HG03060 (cell line): ENCODE measurements at regions not wholly inside any gene's neighbourhood (a gene's known extent, or its start where the extent isn't known, plus 50 kb on each side); places are given as distances from the start of the nearest gene placed in this dataset.
"Not testable (repeated sequence)": the region's sequence is repeated elsewhere in the genome, so short reads cannot be mapped to it uniquely, and the experiment has no call there.

Experiments used
- ATAC-seq: cut with Tn5 transposase; IDR thresholded peaks from one replicate; pipeline ENCODE4 v1.9.1; 2021; ENCODE audit warnings: low read depth, moderate number of reproducible peaks; ENCODE audit not compliant: unreplicated experiment

DNA sequence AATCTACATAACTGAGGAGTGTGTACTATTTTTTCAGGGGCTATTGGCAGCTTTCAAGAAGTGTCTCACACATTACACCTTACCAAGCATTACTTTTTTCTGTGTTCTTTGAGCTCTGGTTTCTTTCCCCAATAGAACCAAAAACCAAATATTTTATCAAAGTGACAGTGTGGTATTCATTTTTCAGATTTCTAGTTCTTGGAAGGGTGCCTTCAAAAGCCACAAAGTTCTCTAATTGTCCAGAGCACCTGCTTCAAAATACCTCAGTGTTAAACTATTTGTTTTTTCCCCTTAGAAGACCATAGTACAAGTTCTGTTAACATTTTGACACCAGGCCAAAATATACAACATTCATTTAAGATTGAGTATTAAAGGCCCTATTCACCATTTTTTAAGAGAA lies 515.7 kb downstream of the ETNK1 start:
- ATAC-seq: no peak

DNA sequence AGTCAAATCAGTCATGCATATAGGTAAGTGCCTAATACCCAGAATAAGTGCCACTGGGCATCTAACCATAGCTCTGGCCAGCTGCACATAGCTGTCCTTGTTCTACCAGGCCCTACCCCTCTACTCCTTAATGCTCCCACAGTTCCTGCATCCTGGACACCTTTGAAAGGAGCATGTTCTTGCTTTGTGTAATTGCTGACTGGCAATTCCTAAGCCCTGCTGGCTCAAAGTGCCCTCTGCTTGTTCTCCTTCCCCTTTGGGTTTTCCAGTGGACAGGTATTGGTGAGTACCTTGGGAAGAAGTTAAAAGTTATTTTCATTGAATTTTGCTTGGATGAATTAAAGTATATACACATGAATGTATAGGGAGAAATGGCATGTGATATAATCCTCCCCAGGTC lies 516.4 kb downstream of the ETNK1 start:
- no peak for ATAC-seq

DNA sequence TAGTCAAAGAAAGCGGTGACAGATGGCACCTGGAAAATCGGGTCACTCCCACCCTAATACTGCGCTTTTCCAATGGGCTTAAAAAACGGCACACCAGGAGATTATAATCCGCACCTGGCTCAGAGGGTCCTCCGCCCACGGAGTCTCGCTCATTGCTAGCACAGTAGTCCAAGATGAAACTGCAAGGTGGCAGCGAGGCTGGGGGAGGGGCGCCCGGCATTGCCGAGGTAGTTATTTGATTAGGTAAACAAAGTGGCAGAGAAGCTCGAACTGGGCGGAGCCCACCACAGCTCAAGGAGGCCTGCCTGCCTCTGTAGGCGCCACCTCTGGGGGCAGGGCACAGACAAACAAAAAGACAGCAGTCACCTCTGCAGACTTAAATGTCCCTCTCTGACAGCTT lies 521.1 kb downstream of the ETNK1 start:
- ATAC-seq: not testable (repeated sequence)

DNA sequence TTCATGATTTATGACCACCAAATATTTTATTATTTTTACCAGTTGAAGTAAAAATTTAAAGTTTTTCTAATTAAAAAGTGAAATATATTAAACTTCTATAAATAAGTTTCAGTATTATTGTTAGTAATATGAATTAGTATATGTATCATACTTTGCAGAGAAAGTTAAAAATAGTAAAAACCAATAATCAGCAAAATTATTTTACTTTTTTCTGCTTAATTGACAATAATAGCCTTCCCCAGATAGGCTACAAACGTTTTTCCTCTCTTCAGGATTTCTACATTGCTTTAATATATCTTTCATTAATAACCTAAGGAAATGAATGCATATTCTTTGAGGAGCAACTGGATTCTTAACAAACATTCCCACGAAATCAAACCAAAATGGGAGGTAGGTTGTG lies 543.5 kb downstream of the ETNK1 start:
- no peak for ATAC-seq

DNA sequence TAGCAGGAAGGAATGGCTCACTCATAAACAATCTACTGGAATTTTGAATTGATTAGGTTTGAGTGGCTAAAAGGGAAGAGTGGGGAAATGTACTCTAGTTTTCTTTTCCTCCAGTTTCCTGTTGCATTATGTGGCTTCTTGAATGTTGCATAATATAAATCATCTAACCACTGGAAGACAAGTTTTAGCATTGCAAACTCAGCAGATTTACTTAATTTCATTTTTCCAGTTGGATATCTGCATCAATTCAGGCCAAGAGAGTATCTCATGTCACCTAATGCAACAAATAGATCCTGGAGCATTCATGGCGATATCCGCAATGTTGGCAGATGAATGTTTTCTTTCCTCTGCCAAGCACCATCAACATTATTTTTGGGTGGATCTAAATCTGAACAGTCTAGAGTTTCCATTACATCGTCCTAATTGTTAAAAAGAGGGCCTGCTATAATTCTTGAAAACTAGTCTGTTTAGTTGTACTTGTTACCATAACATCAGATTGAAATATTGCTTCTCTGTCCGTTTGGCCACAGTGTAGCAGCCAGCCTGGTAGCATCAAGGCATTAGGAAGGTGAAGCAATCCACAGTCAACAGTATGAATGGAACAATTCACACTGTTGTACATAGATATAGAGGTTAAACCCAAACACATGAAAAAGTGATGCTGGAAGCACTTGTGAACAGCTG lies 544.2 kb downstream of the ETNK1 start:
- no peak for ATAC-seq

DNA sequence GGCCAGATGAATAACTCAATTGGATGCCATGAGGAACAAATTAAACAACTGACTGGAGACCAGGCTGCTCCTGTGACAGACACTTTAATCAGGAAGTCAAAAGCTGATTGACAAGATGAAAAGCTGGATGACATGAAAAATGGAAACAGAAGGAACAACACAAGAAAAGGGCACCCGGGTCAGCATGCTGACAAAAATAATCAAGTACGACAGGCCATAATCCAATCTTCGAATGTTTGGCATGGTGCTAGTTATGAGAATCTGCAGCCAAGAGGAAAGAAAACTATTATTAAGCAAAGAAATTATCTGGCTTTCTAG lies 544.7 kb downstream of the ETNK1 start:
- no peak for ATAC-seq

DNA sequence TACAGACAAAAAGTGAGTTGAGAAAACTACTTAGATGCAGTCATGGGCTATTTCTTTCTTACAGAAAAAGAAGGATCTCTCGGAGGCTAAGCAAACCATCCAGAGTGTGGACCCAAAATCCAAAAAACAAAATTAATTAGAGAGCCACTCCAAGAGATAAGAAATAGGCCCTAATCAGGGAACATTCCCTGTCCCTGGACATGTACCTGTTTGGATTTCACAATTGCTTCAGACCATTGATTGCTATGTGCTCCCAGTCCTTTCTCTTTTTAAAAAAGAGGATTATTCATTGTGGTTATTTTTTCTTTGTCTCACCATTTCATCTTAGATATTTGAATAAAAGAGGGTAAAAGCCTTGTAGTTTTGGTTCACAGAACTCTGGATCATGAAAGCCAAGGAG lies 549.9 kb downstream of the ETNK1 start:
- ATAC-seq: no peak

DNA sequence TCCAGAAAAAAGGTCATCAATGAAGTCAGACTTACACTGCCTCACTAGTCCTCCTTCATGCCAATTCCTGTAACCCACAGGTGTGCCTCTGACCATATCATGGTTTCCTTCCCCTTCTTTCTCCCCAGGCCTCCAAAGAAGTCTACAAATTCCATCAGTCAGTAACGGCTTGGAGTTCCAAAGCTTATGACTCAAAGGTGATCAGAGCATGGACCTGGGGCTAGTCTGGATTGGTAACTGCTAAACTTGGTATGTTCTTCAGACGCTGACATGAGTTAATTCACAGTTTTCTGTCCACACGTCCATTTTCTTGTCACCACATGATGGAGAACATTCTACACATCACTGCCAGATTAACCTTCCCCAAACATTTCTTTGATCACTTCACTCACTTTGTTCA lies 560.4 kb downstream of the ETNK1 start:
- ATAC-seq: no peak

DNA sequence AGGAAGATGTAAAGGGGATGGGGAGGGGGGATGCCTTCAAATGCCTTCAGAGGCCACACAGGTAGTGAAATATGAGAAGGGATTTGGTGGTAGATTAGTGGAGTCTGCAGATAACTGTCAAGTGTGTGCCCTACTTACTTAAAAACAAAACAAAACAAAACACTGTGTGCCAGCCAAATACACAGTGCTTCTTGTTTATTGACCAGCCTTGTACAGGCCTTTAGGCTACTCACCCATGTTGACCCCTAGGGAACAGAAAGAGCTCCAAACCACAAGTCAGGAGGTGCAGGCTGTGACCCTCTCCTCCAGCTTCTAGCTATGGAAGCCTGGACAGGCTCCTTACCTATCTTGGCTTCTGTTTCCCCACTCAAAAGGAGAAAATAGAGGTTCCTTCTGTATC lies 562.0 kb downstream of the ETNK1 start:
- ATAC-seq: no peak

DNA sequence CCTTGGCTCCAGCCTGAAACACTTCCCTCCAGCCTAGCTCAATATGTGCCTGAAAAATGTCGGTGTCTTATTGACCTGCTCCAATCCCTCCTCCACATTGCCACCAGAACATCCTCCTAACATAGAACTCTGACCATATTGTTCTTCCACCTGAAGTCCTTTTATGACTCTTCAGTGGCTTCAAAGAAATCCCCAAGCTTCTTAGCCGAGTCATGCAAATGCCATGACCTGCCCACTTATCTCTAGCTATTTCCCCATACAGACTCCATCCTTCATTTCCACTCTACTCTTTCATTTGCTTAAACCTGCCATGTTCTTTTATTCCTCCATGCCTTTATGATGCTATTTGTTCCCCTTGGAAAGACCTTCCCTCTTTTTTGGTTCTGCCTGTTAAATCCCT lies 568.6 kb downstream of the ETNK1 start:
- no peak for ATAC-seq

DNA sequence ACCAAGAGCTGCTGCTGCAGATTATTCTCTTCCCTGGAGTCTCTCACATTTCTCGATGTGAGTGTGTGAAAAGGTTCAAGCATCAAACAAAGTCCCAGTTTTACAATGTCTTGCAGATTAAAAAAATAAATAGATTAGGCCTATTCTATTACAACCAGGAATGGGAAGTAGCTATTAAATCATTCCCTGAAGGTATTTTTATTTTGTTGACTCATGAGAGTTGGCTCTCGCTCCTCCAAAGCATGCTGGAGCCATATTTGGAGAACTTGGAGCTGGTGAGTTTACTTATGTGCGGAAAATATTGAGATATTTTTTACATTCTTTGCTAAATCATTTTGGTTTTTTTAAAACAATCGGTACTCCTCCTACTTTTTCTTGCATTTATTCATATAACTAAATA lies 572.3 kb downstream of the ETNK1 start:
- ATAC-seq: no peak

DNA sequence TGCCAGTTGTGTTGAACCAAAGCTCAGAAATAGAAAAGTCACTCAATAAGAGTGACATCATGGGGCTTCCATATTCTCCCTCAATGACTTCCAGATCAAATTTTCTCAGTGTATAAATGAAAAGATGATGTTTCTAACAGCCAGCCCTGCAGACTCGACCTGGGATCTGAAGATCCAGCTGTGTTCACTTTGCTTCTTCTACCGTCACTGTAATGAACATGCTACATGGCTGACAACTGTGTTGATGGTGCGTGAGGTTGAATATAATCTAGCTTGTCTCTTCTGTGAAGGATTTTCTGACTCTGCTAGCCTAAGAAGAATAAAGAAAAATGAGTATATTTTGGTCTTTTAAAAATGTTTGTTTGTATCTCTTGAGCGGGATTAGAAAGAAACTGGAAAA lies 577.8 kb downstream of the ETNK1 start:
- no peak for ATAC-seq

DNA sequence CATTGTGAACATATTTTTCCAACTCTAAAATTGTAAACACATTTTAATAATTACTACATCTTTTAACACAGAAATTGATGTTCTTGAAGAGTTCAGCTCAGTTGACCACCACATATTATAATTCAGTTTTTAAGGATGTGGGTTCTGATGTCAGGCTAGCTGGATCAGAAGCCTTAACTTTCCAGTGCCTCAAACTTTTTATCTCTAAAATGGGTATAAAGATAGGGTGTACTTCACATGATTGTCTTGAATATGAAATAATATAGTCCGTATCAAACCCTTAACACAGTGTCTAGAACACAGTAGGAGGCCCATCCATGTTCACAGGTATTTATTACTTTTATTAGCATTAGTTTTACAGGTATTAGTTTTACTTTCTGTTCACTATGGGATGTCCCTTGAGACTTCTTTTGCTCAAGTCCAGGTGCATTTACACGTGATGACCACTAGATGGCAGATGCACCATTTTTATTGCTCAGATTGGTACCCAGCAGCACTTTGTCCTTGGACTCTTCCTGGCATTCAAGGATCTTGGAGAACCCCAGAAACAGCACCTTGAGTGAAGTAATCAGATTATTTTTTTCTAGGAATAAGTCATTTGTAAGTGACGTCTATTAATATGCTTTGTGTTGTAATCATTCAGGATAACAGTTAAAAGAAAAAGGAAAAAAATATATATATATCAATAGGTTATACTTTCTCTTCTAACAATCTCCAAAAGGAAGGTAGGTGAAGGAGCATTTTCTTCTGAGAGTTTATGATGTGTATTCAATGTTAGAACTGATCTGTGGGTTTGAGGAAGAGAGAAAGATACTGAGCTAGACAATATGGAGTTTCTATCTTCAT lies 580.2 kb downstream of the ETNK1 start:
- peak; percentile 73 for ATAC-seq

DNA sequence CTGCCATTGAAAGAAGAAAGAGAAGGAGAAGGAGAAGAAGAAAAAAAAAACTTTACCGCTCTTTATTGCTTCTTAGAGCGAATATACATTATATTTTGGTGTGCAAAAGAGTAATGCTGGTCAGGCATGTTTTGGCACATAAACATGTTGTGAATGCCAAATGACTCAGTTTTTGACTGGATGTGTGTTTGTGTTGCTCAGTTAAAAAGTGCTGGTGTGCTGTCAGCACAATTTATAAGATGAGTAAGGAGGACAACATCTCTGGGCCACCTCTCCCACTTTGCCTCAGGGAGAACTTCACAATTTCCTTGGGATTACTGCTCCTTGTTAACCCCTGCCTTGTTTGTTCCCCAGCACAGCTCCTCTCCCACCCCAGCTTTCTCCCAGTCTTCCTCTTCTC lies 584.8 kb downstream of the ETNK1 start:
- ATAC-seq: no peak

DNA sequence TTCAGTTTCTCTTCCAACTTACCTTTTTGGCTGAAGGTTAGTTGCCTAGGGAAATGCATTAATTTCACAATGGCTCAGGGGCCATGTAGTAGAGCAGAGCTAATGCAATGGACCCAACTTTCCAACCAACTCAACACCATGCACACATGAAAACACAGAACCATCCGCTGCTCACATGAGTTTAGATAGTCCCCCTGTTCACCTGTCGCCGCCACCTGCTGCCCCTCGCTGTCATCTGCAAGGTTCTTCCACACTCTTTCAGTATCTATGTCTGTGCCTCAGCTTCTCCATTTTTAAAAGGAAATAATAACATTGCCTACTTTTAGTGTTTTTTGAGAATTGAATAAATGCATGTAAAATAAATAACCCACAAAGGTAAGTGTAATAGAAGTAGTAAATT lies 585.6 kb downstream of the ETNK1 start:
- ATAC-seq: no peak

DNA sequence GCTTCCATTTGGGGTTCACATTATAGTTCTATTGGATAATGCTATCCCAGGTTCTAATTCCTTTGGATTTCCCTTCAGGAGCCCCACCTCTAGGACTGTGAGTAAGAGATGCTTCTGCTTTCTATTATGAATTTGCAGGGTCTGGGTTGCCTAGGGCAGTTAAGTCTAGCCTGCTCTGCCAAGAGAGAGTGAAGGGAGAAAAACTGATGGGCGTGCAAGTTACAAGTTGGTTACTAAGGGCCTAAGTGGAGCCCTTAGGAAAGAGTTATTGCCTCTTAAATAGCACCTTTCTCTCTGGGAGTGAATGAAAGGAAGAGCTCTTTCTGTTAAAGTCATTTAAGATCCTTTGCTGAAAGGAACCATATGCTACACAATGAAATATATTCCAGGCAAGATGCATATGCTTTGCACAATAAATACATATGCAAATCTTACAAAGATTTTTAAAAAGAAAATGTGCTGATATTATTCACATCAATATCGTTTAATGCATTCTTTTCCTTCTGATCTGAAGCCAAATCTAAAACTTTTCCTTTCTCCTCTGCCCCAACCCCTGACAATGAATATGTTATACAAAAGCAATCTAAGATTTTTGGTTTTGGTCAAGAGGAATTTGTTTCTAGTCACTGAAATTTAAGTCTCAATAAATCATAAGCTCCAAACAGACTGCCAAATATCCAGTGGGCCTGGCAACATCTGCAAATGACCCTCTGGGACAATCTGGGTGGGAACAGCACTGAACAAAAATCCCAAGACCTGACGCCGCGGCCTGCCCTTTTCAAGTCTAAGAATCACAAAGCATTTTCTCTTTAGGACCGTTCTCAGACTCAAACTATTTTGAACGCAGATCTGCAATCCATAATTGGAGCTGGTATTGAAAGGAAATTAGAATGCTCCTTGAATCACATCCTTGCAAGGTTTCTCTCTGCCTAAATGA lies 586.7 kb downstream of the ETNK1 start:
- ATAC-seq: no peak

DNA sequence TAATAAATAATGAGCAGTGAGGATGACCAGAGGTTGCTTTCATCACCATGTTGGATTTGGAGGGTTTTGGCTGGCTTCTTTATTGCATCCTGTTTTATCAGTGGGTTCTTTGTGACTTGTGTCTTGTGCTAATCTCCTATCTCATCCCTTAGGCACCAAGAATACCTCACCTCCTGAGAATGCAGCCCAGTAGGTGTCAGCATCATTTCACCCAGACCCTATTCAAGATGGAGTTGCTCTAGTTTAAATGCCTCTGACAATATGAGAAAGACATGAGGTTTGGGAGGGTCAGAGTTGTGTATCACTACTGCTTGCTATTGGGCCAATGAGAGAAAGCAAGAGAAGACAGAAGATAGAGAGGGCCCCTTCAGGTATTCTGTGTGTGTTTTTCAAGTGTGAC lies 592.2 kb downstream of the ETNK1 start:
- ATAC-seq: no peak

DNA sequence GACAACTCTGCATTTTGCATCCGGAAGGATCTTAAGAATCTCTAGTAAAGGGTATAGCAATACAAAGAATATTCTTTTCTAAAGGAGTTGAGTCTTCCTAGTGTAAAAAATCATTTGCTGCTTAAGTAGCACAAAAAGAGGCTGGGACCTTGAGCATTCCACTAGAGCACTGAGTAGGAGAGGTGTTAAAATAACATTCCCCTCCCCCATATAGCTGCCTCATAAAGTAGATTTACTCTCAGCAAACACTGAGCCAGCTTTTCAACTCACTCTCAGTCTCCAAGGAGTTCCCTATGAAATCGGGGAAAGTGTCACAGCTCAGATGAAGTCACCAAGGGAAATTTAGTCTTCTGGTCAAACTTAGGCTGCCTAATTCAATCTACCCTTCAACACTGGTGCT lies 592.7 kb downstream of the ETNK1 start:
- no peak for ATAC-seq

DNA sequence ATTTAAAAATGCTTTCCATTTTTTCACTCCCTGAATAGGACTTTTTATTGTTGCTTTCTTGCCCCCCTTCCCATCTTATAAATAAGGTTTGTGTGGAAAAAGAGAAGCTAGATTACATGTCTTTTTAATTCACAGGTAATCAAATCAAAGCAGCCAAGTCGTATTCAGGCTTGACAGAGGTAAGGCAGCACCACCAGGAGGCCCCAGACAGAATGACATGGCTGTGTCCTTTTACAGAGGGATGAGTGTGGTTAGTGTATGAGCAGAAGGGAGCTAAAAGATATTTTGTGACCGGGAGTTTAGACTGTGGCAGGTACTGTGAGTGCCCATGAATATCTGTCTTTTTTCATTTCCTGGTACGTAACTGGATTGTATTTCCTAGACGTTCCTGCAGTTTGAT lies 596.1 kb downstream of the ETNK1 start:
- no peak for ATAC-seq

DNA sequence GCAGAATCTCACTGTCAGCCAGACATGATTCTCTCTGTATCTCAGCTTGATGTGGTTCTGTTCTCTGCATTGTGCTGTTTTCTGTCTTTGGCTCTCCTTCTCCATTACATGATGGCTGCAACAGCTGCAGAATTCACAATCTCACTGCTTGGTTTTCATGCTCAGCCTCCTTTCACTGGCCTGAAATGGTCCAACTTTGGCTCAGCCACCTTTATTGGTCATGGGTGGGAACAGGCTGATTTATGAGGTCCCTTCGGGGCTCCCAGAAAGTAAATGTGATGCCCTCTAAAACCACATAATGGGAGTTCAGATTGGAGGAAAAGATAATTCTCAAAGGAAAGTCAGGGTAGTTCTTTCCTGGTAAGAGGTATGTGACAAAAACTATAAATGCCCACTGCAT lies 597.0 kb downstream of the ETNK1 start:
- no peak for ATAC-seq

DNA sequence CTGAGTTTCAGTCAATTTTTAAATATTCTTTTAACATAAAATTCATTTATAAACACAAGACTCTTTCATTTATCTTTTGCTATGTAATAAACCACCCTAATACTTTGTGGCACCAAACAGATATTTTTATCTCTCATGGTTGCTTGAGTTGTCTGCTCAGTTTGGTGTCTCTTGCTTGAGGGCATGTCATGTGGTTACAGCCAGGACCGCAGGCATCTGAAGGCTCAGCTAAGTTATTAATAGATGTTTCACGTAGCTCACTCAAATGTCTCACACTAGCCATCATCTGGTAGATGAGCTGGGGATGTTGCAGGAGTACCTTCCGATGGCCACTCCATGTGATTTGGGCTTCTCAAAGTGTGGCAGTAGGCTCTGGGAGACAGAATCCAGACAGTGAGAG lies 597.8 kb downstream of the ETNK1 start:
- no peak for ATAC-seq
